Peyer's patch (tissue), 4 donors: ENCODE measurements at regions not wholly inside any gene's neighbourhood (a gene's known extent, or its start where the extent isn't known, plus 50 kb on each side); places are given as distances from the start of the nearest gene placed in this dataset.

Experiments used
- CTCF ChIP-seq, 6 experiments: fragments of 450-650 bp in 4 of 6; fragments of 200-600 bp in 2 of 6; sonication (generic) in 1 of 6; IDR thresholded peaks; one replicate each; pipeline ENCODE4 v1.5.1; 2017 to 2019; ENCODE audit warnings: antibody characterized with exemption in 6 of 6, mild to moderate bottlenecking in 3 of 6, moderate library complexity in 1 of 6
- POLR2A ChIP-seq, 2 donors: fragments of 450-650 bp; IDR thresholded peaks; one replicate each; pipeline ENCODE4 v1.5.1; 2017; ENCODE audit warnings: antibody characterized with exemption in 2 of 2, mild to moderate bottlenecking in 2 of 2, moderate library complexity in 2 of 2

GRCh38 chr13:37953696-37954095, 84.1 kb upstream of the TRPC4 start:
- TF ChIP-seq POLR2A (IDR thresholded peaks at IDR 0.05) (no peak), CTCF (IDR thresholded peaks at IDR 0.05) (no peak)
